GM10266 (cell line): ENCODE measurements at regions not wholly inside any gene's neighbourhood (a gene's known extent, or its start where the extent isn't known, plus 50 kb on each side); places are given as distances from the start of the nearest gene placed in this dataset.

ENCODE experiments used
- DNase-seq: peaks from one replicate; pipeline ENCODE4 v3.0.0; 2012; ENCODE audit errors: extremely low spot score
- TF ChIP-seq, protein P1 (sequence below): IDR thresholded peaks from 2 replicates; pipeline ENCODE4 v1.5.1; 2012; ENCODE audit warnings: mild to moderate bottlenecking, low read depth; ENCODE audit not compliant: control insufficient read depth, insufficient read depth; ENCODE audit errors: missing control alignments

DNA sequence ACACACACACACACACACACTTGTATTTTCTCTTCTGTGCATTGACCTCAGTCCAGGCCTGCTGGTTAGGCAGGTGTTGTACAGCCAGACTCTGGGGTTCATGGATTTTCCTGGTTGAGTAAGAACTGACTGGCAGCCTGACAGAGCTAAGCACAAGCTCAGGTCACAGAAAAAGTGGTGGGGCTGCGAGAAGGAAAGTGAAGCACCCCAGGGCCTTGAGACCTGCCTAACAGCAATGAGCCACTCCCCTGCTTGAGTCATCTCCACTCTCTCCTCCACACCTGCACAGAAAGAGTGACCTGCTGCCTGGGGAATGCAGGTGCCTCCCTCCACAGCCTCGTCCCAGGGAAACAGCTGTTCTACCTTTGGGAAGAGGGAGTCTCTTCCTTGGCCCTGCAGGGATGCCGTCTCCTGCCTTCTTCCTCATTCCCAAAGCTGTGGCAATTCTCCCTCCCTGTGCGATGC lies 91.4 kb upstream of the LGALSL start:
- TF ChIP-seq, protein P1, sequence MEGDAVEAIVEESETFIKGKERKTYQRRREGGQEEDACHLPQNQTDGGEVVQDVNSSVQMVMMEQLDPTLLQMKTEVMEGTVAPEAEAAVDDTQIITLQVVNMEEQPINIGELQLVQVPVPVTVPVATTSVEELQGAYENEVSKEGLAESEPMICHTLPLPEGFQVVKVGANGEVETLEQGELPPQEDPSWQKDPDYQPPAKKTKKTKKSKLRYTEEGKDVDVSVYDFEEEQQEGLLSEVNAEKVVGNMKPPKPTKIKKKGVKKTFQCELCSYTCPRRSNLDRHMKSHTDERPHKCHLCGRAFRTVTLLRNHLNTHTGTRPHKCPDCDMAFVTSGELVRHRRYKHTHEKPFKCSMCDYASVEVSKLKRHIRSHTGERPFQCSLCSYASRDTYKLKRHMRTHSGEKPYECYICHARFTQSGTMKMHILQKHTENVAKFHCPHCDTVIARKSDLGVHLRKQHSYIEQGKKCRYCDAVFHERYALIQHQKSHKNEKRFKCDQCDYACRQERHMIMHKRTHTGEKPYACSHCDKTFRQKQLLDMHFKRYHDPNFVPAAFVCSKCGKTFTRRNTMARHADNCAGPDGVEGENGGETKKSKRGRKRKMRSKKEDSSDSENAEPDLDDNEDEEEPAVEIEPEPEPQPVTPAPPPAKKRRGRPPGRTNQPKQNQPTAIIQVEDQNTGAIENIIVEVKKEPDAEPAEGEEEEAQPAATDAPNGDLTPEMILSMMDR, result no peak
- DNase-seq, result no peak

DNA sequence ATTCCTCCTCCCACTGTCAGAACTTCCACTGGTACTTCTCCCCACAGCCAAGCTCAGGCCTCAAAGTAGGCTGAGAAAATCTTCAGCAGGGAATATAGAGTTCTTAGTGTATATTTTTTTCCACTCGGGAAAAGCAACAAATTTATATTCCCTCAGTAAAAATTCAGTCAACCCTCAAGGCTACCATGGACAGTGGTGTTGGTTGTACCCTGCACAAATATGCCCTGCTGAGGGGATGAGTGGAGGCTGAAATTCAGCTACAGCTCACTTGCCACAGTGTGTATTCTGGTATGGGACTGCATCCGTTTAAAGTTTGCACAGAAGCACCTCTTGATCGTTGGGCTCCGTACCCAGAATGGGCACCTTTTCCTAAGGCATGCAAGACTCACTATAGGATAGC lies 90.8 kb upstream of the LGALSL start:
- TF ChIP-seq, protein P1, result no peak
- no peak for DNase-seq

DNA sequence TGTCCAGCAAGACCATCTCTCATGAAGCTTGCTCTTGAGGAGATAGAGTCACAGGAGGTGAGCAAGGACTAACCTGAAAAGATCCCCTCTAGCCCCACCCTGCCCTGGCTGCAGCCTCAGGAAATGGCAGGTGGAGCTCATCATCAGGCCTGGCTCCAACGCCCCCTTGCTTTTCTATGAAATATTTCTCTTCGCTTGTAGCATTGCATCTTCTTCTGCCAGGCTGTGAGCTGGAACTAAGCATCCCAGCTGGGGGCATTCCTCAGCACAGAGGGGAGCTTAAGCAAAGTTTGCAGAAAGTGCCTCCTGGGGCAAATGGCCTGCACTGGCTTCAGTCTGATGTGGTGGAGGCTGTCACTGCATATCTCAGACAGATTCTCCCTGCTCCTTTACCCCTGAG lies 90.1 kb upstream of the LGALSL start:
- TF ChIP-seq, protein P1, result no peak
- no peak for DNase-seq

DNA sequence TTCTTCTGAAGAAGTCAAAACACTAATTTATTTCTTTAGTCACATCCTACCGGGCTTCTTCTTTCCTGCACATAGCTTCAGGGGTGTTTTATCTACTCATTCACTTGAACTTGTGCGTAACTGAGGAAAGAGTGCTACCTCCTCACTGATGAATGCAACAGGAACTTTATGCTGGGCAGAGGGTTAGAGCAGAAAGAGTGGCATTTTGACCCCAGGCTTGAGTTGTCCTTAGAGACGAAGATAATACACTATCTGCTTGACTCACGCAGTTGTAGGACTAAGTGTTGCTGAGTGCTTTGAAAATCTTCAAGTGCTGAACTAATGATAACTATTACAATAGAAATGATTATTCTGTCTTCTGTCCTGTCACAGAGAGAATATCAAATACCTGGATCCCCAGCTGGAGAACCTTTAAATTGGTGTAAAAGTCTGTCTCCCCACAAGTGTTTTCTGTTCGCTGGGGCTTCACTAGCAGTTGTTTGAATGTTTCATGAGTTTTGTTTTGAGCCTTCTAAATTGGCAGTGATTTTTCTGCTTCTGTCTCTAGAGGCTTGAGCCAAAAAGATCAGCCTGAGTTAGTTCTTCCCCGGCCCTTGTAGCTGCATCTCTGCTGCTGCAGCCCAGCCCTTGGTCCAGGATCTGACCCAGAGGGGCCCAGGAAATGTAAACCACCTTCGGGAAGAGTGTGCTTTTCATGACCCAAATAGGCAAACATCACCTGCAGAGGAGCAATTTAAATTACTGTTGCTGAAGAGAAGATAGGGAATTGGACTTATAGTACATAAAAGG lies 86.3 kb upstream of the LGALSL start:
- DNase-seq, result no peak
- TF ChIP-seq, protein P1, result no peak

DNA sequence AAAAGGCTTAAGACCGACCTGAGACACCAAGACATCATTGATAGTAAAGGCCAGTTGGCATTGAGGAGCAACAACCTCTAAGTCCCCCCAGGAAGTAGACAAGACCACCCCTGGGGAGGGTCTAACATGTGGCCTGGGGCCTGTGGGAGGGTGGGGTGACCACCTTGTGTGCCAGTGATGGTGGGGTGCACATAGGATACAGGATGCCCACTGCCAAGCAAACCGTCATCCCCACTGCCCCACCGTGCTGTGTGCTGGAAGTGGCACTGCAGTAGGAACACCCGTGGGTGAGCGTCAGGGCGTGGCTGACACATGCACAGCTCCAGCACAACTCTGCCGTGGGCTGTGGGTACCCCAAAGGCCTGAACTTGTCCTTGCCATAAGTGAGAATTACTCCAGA lies 84.3 kb upstream of the LGALSL start:
- TF ChIP-seq, protein P1, result no peak
- DNase-seq, result no peak

- DNase-seq, result no peak
- TF ChIP-seq, protein P1, result no peak
Observed at GRCh38 chr2:64371727-64372126, 82.2 kb upstream of the LGALSL start.

DNA sequence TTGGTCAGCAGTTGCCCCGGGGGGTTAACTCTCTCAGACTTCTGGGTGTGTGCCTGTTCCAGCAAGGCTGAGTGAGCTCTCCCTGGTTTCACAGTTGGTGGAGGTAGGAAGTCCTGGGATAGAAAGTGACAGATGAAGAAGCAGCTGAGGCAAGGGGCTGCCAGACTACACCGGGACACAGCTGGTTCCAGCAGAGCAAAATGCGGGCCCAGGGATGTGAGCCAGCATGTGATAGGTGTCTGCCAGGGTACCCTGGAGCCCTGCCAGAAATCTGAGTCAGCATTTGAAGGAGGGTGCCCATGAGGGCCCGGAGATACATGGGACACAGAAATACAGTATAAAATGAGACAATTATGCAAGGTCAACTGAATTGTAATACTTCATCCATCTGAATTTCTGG lies 79.3 kb upstream of the LGALSL start:
- TF ChIP-seq, protein P1, result no peak
- no peak for DNase-seq
